ENCODE measurements at regions not wholly inside any gene's neighbourhood (a gene's known extent, or its start where the extent isn't known, plus 50 kb on each side); places are given as distances from the start of the nearest gene placed in this dataset.
"Not testable (repeated sequence)": the region's sequence is repeated elsewhere in the genome, so short reads cannot be mapped to it uniquely, and the experiment has no call there.

DNA sequence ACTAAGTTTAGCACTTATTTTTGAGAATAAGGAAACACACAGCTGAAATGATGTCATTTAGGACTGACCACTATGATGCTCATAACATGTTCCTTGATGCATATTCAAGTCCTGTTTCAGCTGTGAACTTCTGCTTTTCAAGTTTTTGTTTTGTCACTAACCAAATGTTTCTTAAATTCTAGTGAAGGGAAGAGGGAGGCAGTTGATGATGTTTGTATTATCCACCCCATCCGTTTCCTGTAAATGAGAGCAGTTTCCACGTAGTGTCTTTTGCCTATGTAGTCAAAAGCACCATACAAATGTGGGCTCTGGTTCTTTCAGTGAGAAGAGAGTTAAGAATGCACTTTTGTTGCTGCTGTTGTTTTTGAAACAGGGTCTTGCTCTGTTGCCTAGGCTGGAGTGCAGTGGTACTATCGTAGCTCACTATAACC, 491.8 kb downstream of the PCNX1 start:
- Mint-ChIP-seq H3K4me1 (ENCODE audit: low read depth) (peaks cover 77% of the 10 kb centered on the region), H3K9me3 (ENCODE audit: low read depth) (no peaks in the 10 kb centered on the region), H3K4me3 (ENCODE audit: unreplicated experiment) (no peak overlapping the region), H3K36me3 (ENCODE audit: low read depth) (no peaks in the 10 kb centered on the region), H3K27ac (ENCODE audit: unreplicated experiment) (peak overlapping the region; percentile 73), H3K27me3 (ENCODE audit: low read depth) (no peaks in the 10 kb centered on the region)
- no peak for DNase-seq (ENCODE audit: low spot score)
- TF ChIP-seq CTCF (IDR thresholded peaks at IDR 0.05): no peak

DNA sequence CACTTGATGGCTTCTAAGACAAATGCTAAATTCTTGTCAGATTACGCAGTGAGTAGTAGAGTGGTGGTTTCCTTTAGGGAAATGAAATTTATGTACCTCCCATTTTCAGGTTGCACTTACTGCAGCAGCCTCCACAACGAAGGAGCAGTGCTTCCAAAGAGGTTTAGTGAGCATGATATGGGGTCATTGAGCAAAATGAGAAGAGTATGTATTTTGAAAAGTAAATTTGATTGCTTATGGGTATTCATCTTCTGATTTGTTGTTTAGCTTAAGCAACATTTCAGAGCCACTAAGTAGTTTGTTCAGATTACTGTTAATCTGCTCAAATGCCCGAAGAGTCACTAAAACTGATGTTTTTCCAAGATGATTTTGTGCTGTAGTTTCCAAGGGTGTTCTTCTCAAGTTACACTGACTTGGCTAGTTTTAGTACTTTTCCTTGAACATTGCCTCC, 493.6 kb downstream of the PCNX1 start:
- peaks cover 7% of the 10 kb centered on the region for H3K36me3 Mint-ChIP-seq (ENCODE audit: low read depth)
- H3K27ac Mint-ChIP-seq (ENCODE audit: unreplicated experiment): peak overlapping the region; percentile 67
- H3K9me3 Mint-ChIP-seq (ENCODE audit: low read depth): no peaks in the 10 kb centered on the region
- H3K4me3 Mint-ChIP-seq (ENCODE audit: unreplicated experiment): no peak overlapping the region
- no peak for DNase-seq (ENCODE audit: low spot score)
- H3K4me1 Mint-ChIP-seq (ENCODE audit: low read depth): peaks cover 68% of the 10 kb centered on the region
- no peak for TF ChIP-seq CTCF (IDR thresholded peaks at IDR 0.05)
- H3K27me3 Mint-ChIP-seq (ENCODE audit: low read depth): no peaks in the 10 kb centered on the region

DNA sequence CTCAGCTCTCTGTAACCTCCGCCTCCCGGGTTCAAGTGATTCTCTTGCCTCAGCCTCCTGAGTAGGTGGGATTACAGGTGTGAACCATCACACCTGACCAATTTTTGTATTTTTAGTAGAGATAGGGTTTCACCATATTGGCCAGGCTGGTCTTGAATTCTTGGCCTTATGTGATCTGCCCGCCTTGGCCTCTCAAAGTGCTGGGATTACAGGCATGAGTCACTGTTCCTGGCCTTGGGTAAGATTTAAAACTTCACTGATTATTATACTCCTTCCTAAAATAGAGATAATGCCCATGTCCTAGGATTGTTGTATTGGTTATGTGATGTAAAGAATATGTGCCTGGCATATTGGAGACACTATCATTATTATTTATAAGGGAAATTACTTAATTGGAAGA, 495.2 kb downstream of the PCNX1 start:
- peaks cover 58% of the 10 kb centered on the region for H3K4me1 Mint-ChIP-seq (ENCODE audit: low read depth)
- not testable (repeated sequence) for H3K27me3 Mint-ChIP-seq (ENCODE audit: low read depth); H3K36me3 Mint-ChIP-seq (ENCODE audit: low read depth); DNase-seq (ENCODE audit: low spot score); H3K4me3 Mint-ChIP-seq (ENCODE audit: unreplicated experiment); H3K9me3 Mint-ChIP-seq (ENCODE audit: low read depth)
- peak overlapping the region; percentile 24 for H3K27ac Mint-ChIP-seq (ENCODE audit: unreplicated experiment)

DNA sequence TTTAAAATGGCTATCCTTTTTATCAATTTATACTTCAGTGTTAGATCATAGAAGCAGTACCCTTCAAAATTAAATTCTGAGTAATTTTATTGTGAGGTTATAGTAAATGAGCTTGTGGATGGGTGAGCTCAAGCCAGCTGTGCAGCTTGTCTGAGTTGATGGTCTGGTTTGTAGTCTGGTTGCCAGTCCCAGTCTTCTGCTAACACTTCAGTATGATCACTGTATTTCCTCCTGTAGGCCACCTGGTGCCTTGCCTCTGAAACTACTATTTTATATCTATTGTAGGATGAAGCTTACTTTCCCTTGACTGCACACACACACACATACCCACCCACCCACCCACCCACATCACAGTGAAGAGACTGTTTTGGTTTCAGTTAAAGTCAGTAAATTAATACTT, 496.4 kb downstream of the PCNX1 start:
- TF ChIP-seq CTCF (IDR thresholded peaks at IDR 0.05): peak; percentile 46
- H3K4me3 Mint-ChIP-seq (ENCODE audit: unreplicated experiment): no peak overlapping the region
- no peak overlapping the region for H3K27ac Mint-ChIP-seq (ENCODE audit: unreplicated experiment)
- H3K9me3 Mint-ChIP-seq (ENCODE audit: low read depth): no peaks in the 10 kb centered on the region
- no peaks in the 10 kb centered on the region for H3K27me3 Mint-ChIP-seq (ENCODE audit: low read depth)
- peaks cover 9% of the 10 kb centered on the region for H3K36me3 Mint-ChIP-seq (ENCODE audit: low read depth)
- peaks cover 62% of the 10 kb centered on the region for H3K4me1 Mint-ChIP-seq (ENCODE audit: low read depth)
- DNase-seq (ENCODE audit: low spot score): no peak

DNA sequence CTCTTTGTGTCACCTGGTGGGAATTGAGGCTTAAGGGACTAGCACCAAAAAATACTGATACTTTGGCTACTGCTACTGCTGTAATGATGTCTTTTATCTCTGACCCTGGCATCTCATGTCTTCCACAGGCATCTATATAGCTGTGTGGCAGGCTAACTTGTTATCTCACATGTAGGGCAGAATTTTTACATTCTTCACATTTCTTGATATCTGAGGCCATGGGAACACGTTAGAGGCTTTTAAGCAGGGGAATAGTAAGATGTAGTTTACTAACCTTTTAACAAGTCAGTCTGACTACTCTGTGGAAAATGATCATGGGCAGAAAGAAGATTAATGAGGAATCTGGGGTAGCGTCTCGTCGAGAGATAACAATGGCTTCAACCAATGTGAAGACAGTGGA, 498.4 kb downstream of the PCNX1 start:
- H3K9me3 Mint-ChIP-seq (ENCODE audit: low read depth): no peaks in the 10 kb centered on the region
- no peak for TF ChIP-seq CTCF (IDR thresholded peaks at IDR 0.05)
- H3K4me3 Mint-ChIP-seq (ENCODE audit: unreplicated experiment): no peak overlapping the region
- no peaks in the 10 kb centered on the region for H3K27me3 Mint-ChIP-seq (ENCODE audit: low read depth)
- H3K27ac Mint-ChIP-seq (ENCODE audit: unreplicated experiment): no peak overlapping the region
- peaks cover 65% of the 10 kb centered on the region for H3K4me1 Mint-ChIP-seq (ENCODE audit: low read depth)
- H3K36me3 Mint-ChIP-seq (ENCODE audit: low read depth): peaks cover 9% of the 10 kb centered on the region
- no peak for DNase-seq (ENCODE audit: low spot score)

DNA sequence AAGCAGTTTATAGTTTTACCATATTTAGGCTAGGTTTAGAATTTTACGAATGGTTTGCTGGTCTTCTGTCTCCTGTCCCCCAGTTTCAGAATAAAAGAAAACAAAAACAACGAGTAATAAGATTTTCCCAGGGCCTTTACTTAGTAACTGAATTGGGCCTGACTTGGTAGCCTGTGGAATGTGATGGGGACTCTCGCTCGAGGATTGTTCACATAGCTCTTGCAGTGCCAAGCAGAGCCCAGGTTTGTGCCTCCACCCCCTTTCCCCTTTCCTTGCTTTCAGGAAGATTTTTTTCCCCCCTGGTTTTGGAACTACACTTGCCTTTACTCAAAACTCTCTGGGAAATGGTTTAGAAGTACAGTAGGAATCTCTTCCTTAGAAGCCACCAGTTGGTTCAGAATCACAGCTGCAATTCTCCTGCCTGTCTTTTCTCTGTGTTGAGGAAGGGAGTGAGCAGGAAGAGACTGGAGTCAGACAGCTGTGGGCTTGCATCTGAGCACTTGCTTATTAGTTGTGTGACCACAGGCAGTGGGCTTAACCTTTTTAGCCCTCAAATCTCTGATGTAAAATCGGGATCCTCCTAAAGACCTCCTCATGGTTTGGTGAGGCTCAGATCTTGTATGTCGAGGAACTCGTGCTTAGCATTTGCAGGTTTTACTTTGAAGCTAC, 501.2 kb downstream of the PCNX1 start:
- H3K27ac Mint-ChIP-seq (ENCODE audit: unreplicated experiment): peak overlapping the region; percentile 94

More for the DNA sequence above, 501.2 kb downstream of the PCNX1 start:
- peaks cover 70% of the 10 kb centered on the region for H3K4me1 Mint-ChIP-seq (ENCODE audit: low read depth)
- H3K36me3 Mint-ChIP-seq (ENCODE audit: low read depth): peaks cover 11% of the 10 kb centered on the region
- no peak for DNase-seq (ENCODE audit: low spot score)
- peak overlapping the region; percentile 51 for H3K4me3 Mint-ChIP-seq (ENCODE audit: unreplicated experiment)
- H3K27me3 Mint-ChIP-seq (ENCODE audit: low read depth): no peaks in the 10 kb centered on the region
- no peak for TF ChIP-seq CTCF (IDR thresholded peaks at IDR 0.05)
- H3K9me3 Mint-ChIP-seq (ENCODE audit: low read depth): peaks cover 3% of the 10 kb centered on the region
